DND-41 (cell line): ENCODE measurements at regions not wholly inside any gene's neighbourhood (a gene's known extent, or its start where the extent isn't known, plus 50 kb on each side); places are given as distances from the start of the nearest gene placed in this dataset.

Source experiments
- ATAC-seq: fragments of 200-7000 bp; cut with Tn5 transposase; 3 replicates; pipeline ENCODE4 v1.9.1; 2021; ENCODE audit warnings: low read depth; ENCODE audit not compliant: insufficient read depth
- DNase-seq: peaks from one replicate; pipeline ENCODE4 v3.0.0-alpha.2; 2020
- H2AFZ ChIP-seq: 2 replicates; pipeline ENCODE4 v1.6.0; 2012; ENCODE audit warnings: low read depth, low read length
- H3K27ac ChIP-seq: 2 replicates; pipeline ENCODE4 v1.5.1; 2012; ENCODE audit warnings: low read length, inconsistent platforms
- H3K27me3 ChIP-seq: fragments of 200-600 bp; sonication (generic); 2 replicates; pipeline ENCODE4 v1.6.0; 2012; ENCODE audit warnings: low read length, mild to moderate bottlenecking, inconsistent platforms; ENCODE audit not compliant: insufficient read depth, poor library complexity
- H3K36me3 ChIP-seq: 2 replicates; pipeline ENCODE4 v1.5.1; 2012; ENCODE audit warnings: low read length, inconsistent platforms; ENCODE audit not compliant: insufficient read depth
- H3K4me1 ChIP-seq: 2 replicates; pipeline ENCODE4 v1.5.1; 2012; ENCODE audit warnings: mild to moderate bottlenecking, low read length; ENCODE audit not compliant: insufficient read depth
- H3K4me2 ChIP-seq: 2 replicates; pipeline ENCODE4 v1.6.0; 2012; ENCODE audit warnings: mild to moderate bottlenecking, moderate library complexity, low read length, inconsistent platforms; ENCODE audit not compliant: insufficient read depth
- H3K4me3 ChIP-seq, 2 experiments: fragments of 200-600 bp in 1 of 2; shearing (Covaris generic) in 1 of 2; 2 replicates each; pipeline ENCODE4 v1.5.1; 2012 to 2016; ENCODE audit warnings: inconsistent platforms in 2 of 2, low read length in 2 of 2, mild to moderate bottlenecking in 2 of 2, low read depth in 1 of 2, moderate library complexity in 1 of 2
- H3K79me2 ChIP-seq: 2 replicates; pipeline ENCODE4 v1.6.0; 2012; ENCODE audit warnings: low read length, inconsistent platforms; ENCODE audit not compliant: insufficient read depth
- H3K9ac ChIP-seq: 2 replicates; pipeline ENCODE4 v1.6.0; 2012; ENCODE audit warnings: low read depth, mild to moderate bottlenecking, inconsistent platforms, low read length, moderate library complexity
- H3K9me3 ChIP-seq: 2 replicates; pipeline ENCODE4 v1.5.1; 2012; ENCODE audit warnings: low read length, moderate library complexity, mild to moderate bottlenecking, inconsistent platforms; ENCODE audit not compliant: insufficient read depth, severe bottlenecking
- H4K20me1 ChIP-seq: 2 replicates; pipeline ENCODE4 v1.6.0; 2012; ENCODE audit warnings: low read length; ENCODE audit not compliant: insufficient read depth
- EZH2 ChIP-seq: IDR thresholded peaks from 3 replicates; pipeline ENCODE4 v1.6.1; 2012; ENCODE audit warnings: borderline replicate concordance, low read depth, mild to moderate bottlenecking, moderate library complexity, low read length, inconsistent platforms; ENCODE audit not compliant: severe bottlenecking
- TF ChIP-seq, protein P1 (sequence below): IDR thresholded peaks from 2 replicates; pipeline ENCODE4 v1.5.1; 2012; ENCODE audit warnings: borderline replicate concordance, low read length, moderate library complexity, mild to moderate bottlenecking; ENCODE audit not compliant: poor library complexity, severe bottlenecking; ENCODE audit errors: extremely low read depth

DNA sequence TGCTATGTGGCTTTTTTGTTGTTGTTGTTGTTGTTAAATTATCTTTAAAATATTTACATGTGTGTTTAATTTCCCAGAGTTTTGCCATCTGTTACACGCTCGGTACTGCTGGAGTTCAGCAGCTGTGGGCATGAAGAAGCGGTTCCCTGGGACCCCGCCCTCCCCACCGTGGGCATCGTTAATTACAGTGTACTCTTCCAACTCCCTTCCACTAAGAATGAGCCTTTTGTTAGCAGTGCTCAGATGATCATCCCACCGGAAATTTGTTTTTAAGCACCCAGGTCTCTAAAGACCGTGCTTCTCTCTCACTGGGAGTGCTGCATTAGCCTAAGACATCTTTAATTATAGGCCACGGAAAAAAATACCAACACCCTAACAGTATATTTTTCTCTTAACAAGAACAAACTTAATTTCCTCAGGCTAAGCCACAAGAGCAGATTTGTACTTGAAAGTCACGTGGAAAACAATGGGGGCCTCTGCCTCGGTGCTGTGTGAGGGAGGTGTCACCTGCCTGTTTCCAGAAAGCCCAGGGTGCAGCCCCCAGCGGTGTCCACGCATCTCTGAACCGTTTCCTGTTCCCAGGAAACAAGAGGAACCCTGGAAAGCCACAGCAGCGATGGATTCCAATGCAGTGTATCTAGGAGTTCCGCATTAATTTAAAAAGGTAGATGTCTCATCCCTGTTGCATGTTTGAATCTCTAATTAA is 113.3 kb upstream of the FRMD1 start:
- H3K4me3 ChIP-seq: no peak overlapping the region
- no peak for ATAC-seq
- TF ChIP-seq, protein P1, sequence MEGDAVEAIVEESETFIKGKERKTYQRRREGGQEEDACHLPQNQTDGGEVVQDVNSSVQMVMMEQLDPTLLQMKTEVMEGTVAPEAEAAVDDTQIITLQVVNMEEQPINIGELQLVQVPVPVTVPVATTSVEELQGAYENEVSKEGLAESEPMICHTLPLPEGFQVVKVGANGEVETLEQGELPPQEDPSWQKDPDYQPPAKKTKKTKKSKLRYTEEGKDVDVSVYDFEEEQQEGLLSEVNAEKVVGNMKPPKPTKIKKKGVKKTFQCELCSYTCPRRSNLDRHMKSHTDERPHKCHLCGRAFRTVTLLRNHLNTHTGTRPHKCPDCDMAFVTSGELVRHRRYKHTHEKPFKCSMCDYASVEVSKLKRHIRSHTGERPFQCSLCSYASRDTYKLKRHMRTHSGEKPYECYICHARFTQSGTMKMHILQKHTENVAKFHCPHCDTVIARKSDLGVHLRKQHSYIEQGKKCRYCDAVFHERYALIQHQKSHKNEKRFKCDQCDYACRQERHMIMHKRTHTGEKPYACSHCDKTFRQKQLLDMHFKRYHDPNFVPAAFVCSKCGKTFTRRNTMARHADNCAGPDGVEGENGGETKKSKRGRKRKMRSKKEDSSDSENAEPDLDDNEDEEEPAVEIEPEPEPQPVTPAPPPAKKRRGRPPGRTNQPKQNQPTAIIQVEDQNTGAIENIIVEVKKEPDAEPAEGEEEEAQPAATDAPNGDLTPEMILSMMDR: no peak
- no peak for TF ChIP-seq EZH2
- H3K27me3 ChIP-seq: no peaks in the 10 kb centered on the region
- no peak for DNase-seq
- no peaks in the 10 kb centered on the region for H4K20me1 ChIP-seq
- H3K9ac ChIP-seq: no peak overlapping the region
- H3K79me2 ChIP-seq: no peaks in the 10 kb centered on the region
- H3K27ac ChIP-seq: no peak overlapping the region
- no peaks in the 10 kb centered on the region for H3K4me1 ChIP-seq
- peaks cover 6% of the 10 kb centered on the region for H3K9me3 ChIP-seq
- no peak overlapping the region for H2AFZ ChIP-seq
- H3K36me3 ChIP-seq: no peaks in the 10 kb centered on the region
- no peak overlapping the region for H3K4me2 ChIP-seq

DNA sequence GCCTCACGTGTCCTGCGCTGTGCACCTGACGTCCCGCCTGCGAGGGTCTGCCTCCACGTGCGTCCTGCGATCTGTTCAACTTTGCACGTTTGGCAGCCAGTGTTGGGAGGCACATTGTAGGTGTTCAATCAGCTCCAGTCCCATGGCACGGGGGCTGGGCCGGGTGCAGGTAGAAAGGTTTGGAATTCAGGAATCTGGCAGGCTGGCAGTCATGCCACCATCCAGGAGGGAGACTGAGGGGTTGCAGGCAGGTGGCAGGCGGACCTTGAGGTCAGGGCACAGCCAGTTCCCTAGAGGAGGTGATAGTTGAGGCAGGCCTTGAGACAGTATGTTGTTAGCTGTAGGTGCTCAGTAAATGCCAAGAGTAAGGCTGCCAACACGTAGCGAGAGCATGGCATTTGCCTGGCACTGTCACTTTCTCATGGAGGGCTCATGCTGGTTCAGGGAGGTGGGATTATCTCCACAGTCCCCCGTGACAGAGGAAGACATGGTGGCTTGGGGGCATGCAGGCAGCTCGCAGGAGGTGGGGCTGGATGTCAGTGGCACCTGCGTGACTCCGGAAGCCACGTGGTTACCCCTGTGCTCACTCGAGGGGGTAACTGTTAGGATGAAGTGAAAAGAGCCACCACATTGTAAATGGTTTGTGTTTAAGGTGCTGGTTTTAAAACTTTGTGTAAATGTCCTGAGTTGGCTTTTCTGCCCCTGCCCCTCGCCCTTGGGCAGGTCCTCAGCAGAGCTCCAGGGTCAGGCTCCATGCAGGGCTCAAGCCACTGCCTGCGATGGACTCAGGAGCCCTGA is 111.8 kb upstream of the FRMD1 start:
- H2AFZ ChIP-seq: no peak overlapping the region
- ATAC-seq (no peak), DNase-seq (no peak)
- no peaks in the 10 kb centered on the region for H3K36me3 ChIP-seq
- TF ChIP-seq EZH2: no peak
- TF ChIP-seq, protein P1: no peak
- H3K27me3 ChIP-seq: no peaks in the 10 kb centered on the region
- no peaks in the 10 kb centered on the region for H3K79me2 ChIP-seq
- H3K4me1 ChIP-seq: no peaks in the 10 kb centered on the region
- no peak overlapping the region for H3K4me2 ChIP-seq
- no peaks in the 10 kb centered on the region for H4K20me1 ChIP-seq
- H3K4me3 ChIP-seq: no peak overlapping the region
- H3K9me3 ChIP-seq: peaks cover 6% of the 10 kb centered on the region
- no peak overlapping the region for H3K9ac ChIP-seq
- H3K27ac ChIP-seq: no peak overlapping the region

DNA sequence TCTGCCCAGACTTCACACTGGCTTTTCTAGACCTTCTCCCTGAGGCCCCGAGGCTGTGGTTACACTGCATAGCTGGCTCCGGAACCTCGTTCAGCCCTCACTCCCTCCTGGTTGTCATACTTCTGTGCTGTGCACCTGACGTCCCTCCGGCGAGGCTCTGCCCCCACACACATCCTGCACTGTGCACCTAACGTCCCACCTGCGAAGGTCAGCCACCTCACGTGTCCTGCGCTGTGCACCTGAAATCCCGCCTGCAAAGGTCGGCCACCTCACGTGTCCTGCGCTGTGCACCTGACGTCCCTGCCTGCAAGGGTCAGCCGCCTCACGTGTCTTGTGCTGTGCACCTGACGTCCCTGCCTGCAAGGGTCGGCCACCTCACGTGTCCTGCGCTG is 111.0 kb upstream of the FRMD1 start:
- Histone ChIP-seq H3K79me2 (no peaks in the 10 kb centered on the region), H4K20me1 (no peaks in the 10 kb centered on the region), H3K27ac (no peak overlapping the region), H3K9ac (no peak overlapping the region), H2AFZ (no peak overlapping the region), H3K4me2 (no peak overlapping the region), H3K9me3 (peaks cover 6% of the 10 kb centered on the region), H3K27me3 (no peaks in the 10 kb centered on the region), H3K4me3 (no peak overlapping the region), H3K4me1 (no peaks in the 10 kb centered on the region), H3K36me3 (no peaks in the 10 kb centered on the region)
- no peak for TF ChIP-seq EZH2
- TF ChIP-seq, protein P1: no peak
- ATAC-seq: no peak
- DNase-seq: no peak
